HG02588 (cell line): ENCODE measurements at regions not wholly inside any gene's neighbourhood (a gene's known extent, or its start where the extent isn't known, plus 50 kb on each side); places are given as distances from the start of the nearest gene placed in this dataset.

Experiments used
- ATAC-seq: cut with Tn5 transposase; IDR thresholded peaks from one replicate; pipeline ENCODE4 v1.9.1; 2021; ENCODE audit warnings: mild to moderate bottlenecking, moderate library complexity; ENCODE audit not compliant: unreplicated experiment

- ATAC-seq: no peak
Measured at GRCh38 chr12:61355105-61355504, 905.1 kb upstream of the USP15 start.

DNA sequence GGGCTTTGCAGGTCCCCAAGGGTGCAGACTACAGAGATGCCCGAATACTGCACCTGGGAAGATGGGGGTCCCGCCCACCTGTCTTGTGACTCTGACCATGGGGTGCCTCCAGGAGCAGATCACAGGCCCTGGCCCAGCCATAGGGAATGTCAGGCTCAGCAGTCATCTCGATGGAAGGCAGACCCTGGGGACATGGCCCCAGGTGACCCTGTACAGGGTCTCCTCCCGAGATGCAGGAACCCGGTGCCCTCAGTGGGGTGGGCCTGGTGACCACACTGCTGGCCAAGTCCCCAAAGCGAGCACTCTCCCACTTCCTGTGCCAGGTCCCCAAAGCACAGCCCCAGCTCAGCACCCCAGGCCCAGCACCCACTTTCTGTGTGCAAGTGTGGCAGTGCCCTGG, 903.7 kb upstream of the USP15 start:
- no peak for ATAC-seq

GRCh38 chr12:61357496-61357895, 902.7 kb upstream of the USP15 start:
- no peak for ATAC-seq

DNA sequence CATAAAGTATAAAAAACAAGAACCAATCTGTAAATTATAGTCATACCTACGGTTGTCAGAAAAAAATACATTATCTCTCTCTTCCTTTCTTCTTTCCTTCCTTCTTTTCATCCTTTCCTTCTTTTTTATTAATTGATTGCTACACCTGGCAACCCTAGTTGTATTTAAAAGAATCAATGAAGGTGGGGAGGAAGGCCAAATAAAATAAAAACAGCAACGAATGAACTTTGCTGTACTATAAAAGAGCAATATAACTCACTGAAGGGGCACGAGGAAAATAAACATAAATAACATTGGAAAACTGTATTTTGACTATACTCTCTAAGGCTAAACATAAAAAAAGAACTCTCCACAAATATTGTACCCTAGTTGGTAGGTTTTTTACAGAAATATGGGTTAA, 898.2 kb upstream of the USP15 start:
- ATAC-seq: no peak

DNA sequence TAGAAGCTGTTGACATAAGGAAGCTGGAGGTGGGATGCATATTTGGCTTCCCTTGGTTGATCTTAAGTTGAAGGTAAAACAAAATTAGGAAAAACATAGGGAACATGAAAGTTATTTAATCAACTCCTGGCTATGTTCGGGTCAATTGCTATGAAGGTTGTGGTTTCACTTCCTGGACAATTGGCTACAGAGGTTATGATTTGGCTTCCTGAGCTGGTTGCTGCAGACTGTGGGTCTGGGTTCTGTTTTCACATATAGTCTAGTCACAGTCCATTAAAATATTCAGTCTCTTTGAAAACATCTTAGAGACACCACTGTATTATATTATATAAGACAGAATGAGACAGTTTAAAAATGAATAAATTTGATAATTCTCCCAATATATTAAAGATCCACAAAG, 895.2 kb upstream of the USP15 start:
- no peak for ATAC-seq

GRCh38 chr12:61367281-61367785, 892.9 kb upstream of the USP15 start:
- no peak for ATAC-seq

GRCh38 chr12:61369241-61369910, 890.8 kb upstream of the USP15 start:
- ATAC-seq: no peak

- no peak for ATAC-seq
Measured at GRCh38 chr12:61384511-61384910, 875.7 kb upstream of the USP15 start.

DNA sequence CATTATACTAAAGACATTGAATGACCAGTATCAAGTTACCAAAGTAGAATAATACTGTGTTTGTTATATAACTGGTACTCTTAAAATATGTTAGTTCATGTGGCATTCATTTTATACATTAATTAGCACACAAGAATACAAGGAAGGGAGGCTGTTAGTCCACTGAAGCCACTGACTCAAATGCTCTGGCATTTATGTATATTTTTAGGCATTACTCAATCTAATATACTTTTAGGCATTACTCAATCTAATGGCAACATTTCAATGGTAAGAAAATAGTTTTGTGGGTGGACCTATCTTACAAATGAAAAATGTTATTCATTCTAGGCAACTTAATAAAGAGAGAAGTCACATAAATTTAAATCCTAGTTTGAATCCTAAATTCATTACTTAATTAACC, 874.4 kb upstream of the USP15 start:
- ATAC-seq: no peak

- no peak for ATAC-seq
Measured at GRCh38 chr12:61397668-61398067, 862.5 kb upstream of the USP15 start.

DNA sequence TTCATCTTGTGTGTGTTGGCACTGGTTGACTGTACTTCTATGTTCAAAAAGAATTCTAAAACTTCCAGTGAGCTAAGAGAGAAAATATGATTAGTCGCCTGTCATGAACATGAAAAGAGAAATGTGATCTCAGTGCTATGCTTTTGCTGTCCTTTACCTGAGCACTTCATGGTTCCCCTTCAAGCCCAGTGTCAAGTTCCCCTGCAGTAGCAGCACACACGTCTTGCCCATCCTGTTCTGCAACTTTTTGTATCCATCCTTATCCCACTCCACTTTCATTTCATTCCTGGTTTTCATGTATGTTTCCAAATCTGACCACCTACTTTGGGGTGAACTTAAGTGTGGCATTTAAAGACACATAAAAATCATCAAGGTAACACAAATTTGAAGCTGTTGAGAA, 848.0 kb upstream of the USP15 start:
- no peak for ATAC-seq

DNA sequence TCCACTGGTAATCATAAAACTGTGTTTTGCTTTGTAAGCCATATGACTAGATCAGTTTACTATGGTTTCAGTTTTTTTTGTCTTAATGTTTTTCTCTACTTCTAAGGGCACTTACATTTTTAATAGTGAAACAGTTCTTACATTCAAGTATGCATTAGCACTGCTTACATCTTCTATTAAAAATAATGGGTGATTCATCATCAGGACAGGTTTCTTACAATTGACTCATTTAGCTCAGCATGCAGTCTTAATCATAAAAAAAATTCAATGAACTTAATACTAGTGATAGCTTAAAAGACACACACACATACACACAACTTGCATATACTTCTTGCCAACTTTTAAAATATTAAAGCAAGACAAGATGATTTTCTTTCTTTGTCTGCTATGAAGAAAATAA, 845.7 kb upstream of the USP15 start:
- ATAC-seq: no peak

DNA sequence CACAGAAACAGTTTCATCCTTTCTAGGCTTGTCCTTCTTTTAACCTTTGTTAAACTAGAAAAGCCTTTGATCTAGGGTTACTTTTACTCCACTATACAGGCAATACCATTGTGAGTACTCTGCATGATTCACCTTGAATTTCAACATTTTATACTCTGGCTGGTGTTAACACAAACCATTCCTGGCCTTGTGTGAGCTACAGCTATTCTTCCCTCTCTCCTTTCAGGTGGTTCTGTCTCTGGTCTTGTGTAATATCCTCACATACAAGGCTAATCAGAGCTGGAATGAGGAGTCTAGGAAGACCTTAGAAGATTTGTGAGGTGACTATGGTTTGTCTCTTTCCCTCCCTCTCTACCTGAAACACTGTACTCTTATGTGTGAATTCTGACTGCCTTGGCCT, 837.4 kb upstream of the USP15 start:
- no peak for ATAC-seq

DNA sequence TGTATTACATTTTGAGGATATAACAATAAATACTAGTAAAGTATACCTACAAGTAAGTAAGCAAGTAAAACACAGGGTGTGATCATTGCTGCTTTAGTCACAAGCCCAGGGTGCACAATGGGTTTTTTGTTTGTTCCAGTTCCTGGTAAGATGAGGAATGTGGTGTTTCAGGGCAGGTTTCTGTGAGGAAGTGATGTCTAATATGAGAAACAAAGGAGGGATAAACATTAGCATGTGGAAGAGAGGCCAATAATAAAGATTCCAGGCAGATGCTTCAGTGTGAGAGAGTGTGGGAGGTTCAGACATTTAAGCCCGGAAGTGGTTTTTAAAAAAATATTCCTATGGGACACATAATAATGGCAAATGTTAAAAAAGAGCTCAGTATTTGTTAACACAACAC, 808.1 kb upstream of the USP15 start:
- no peak for ATAC-seq

GRCh38 chr12:61487728-61488127, 772.5 kb upstream of the USP15 start:
- no peak for ATAC-seq

- ATAC-seq: no peak
Measured at GRCh38 chr12:61490526-61491498, 769.4 kb upstream of the USP15 start.

- no peak for ATAC-seq
Measured at GRCh38 chr12:61502179-61502578, 758.0 kb upstream of the USP15 start.

GRCh38 chr12:61504396-61505080, 755.7 kb upstream of the USP15 start:
- no peak for ATAC-seq

GRCh38 chr12:61513499-61513898, 746.7 kb upstream of the USP15 start:
- ATAC-seq: no peak

GRCh38 chr12:61514016-61514415, 746.2 kb upstream of the USP15 start:
- ATAC-seq: no peak

- no peak for ATAC-seq
Measured at GRCh38 chr12:61521258-61521657, 738.9 kb upstream of the USP15 start.
